Activated CD8-positive, alpha-beta T cell treated with anti-CD3 and anti-CD28 coated beads for 36 hours (primary cell): ENCODE measurements at regions not wholly inside any gene's neighbourhood (a gene's known extent, or its start where the extent isn't known, plus 50 kb on each side); places are given as distances from the start of the nearest gene placed in this dataset.

Source experiments
- ATAC-seq: fragments of 200-7000 bp; cut with Tn5 transposase; one replicate; pipeline ENCODE4 v1.10.0; 2021; ENCODE audit warnings: mild to moderate bottlenecking, moderate library complexity
- CTCF ChIA-PET: fragments of 350-600 bp; sonication (Branson Sonifier 250); formaldehyde crosslinking; loops from one replicate; lab custom pipeline; 2021; ENCODE audit warnings: antibody characterized with exemption; lab: Charles Lee
- POLR2A ChIA-PET: fragments of 350-600 bp; sonication (Branson Sonifier 250); formaldehyde crosslinking; loops from one replicate; lab custom pipeline; 2021; ENCODE audit warnings: antibody characterized with exemption; lab: Charles Lee
- DNase-seq: peaks from one replicate; pipeline ENCODE4 v3.0.0-alpha.2; 2020
- H3K27ac Mint-ChIP-seq: one replicate; pipeline ENCODE4 v1.8.0; 2021; ENCODE audit warnings: mild to moderate bottlenecking, mixed read lengths
- H3K27me3 Mint-ChIP-seq: one replicate; pipeline ENCODE4 v1.8.0; 2021; ENCODE audit warnings: mixed read lengths
- H3K36me3 Mint-ChIP-seq: one replicate; pipeline ENCODE4 v1.8.0; 2021; ENCODE audit warnings: low read depth, mixed read lengths
- H3K4me1 Mint-ChIP-seq: one replicate; pipeline ENCODE4 v1.8.0; 2021; ENCODE audit warnings: low read depth, mixed read lengths
- H3K4me3 Mint-ChIP-seq: one replicate; pipeline ENCODE4 v1.8.0; 2021; ENCODE audit warnings: mild to moderate bottlenecking, moderate library complexity, mixed read lengths
- H3K9me3 Mint-ChIP-seq: one replicate; pipeline ENCODE4 v1.8.0; 2021; ENCODE audit warnings: mixed read lengths
- intact Hi-C: fragments of 100-400 bp; cut with micrococcal nuclease; formaldehyde crosslinking; loops from one replicate; pipeline ENCODE4 v1.10.0; 2022
- TF ChIP-seq, protein P1 (sequence below): fragments of 200-600 bp; IDR thresholded peaks from one replicate; pipeline ENCODE4 v1.8.0; 2022; ENCODE audit warnings: antibody characterized with exemption, mild to moderate bottlenecking

DNA sequence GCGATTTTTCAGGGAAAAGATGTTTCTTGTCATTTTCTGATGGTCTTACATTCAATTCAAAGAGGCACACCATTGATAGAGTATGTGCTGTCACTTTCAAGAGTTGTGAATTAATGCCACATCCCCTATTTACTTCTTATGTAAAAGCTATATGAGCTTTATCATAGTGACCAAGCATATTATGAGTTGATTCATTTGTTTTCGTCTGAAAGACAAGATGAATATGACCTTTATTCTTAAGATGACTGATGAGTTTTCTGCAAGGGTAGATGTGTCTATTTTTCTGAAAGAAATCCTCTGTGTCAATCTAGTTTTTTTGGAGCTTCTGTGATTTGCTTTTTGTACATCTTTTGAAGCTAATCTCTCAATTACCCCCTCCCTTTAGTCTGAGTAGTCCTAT lies 676.3 kb upstream of the ARGLU1 start:
- ChIA-PET CTCF (no interaction called here), POLR2A (interaction anchor here (0.7 kb wide), 1 partner anchor 15 kb away, joined by 3 read pairs; no protein-coding TSS in a partner anchor)
- Mint-ChIP-seq H3K9me3 (no peaks in the 10 kb centered on the region), H3K4me3 (no peak overlapping the region), H3K36me3 (no peaks in the 10 kb centered on the region), H3K27me3 (no peaks in the 10 kb centered on the region), H3K4me1 (no peaks in the 10 kb centered on the region), H3K27ac (no peak overlapping the region)
- ATAC-seq (no peak), DNase-seq (no peak)
- TF ChIP-seq, protein P1, sequence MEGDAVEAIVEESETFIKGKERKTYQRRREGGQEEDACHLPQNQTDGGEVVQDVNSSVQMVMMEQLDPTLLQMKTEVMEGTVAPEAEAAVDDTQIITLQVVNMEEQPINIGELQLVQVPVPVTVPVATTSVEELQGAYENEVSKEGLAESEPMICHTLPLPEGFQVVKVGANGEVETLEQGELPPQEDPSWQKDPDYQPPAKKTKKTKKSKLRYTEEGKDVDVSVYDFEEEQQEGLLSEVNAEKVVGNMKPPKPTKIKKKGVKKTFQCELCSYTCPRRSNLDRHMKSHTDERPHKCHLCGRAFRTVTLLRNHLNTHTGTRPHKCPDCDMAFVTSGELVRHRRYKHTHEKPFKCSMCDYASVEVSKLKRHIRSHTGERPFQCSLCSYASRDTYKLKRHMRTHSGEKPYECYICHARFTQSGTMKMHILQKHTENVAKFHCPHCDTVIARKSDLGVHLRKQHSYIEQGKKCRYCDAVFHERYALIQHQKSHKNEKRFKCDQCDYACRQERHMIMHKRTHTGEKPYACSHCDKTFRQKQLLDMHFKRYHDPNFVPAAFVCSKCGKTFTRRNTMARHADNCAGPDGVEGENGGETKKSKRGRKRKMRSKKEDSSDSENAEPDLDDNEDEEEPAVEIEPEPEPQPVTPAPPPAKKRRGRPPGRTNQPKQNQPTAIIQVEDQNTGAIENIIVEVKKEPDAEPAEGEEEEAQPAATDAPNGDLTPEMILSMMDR, result no peak
- intact Hi-C loops, result no loop called here

DNA sequence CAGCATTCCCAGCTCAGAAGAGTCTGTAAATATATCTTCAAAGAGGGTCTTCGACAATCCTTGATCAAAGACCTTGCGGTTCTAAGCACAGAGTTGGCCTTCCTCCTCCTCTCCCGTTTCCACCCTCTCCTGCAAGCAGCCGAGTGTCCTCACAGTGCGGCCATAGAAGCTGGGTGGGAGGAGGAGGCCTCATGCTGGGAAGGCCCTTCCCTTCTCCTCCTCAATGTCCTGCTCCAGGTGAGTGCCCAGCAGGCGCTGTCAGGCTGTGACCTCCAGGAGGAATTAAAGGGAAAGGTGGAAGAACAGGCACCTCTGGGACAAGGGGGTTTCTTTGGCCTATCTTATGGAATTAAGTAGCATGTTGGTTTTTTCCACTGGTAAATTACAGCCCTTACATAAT lies 674.2 kb upstream of the ARGLU1 start:
- ChIA-PET POLR2A (no interaction called here), CTCF (no interaction called here)
- no peaks in the 10 kb centered on the region for H3K27me3 Mint-ChIP-seq
- H3K4me1 Mint-ChIP-seq, result no peaks in the 10 kb centered on the region
- H3K36me3 Mint-ChIP-seq, result no peaks in the 10 kb centered on the region
- intact Hi-C loops, result no loop called here
- no peaks in the 10 kb centered on the region for H3K9me3 Mint-ChIP-seq
- no peak overlapping the region for H3K27ac Mint-ChIP-seq
- H3K4me3 Mint-ChIP-seq, result no peak overlapping the region
- DNase-seq (no peak), ATAC-seq (no peak)
- TF ChIP-seq, protein P1, result no peak

DNA sequence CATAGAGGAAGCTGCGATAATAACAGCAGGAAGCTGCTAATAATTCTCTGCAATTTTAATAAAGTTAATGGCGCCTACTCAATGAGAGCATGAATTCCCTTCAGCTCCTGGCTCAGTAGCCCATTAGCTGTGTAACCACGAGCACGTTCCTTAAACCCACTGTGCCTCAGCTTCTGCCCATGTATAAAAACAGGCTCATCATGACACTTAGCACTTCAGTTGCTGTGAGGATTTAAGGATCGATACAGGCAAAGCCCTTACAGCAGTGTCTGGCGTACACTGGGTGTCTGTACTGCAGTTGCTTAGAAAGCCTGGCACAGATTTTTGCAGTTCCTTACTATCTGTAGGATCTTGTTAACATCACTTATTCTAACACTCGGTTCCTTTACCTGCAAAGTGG lies 673.4 kb upstream of the ARGLU1 start:
- Mint-ChIP-seq H3K36me3 (no peaks in the 10 kb centered on the region), H3K27ac (no peak overlapping the region), H3K4me3 (no peak overlapping the region), H3K27me3 (no peaks in the 10 kb centered on the region), H3K9me3 (no peaks in the 10 kb centered on the region), H3K4me1 (no peaks in the 10 kb centered on the region)
- TF ChIP-seq, protein P1, result no peak
- DNase-seq (no peak), ATAC-seq (no peak)
- ChIA-PET POLR2A (no interaction called here), CTCF (no interaction called here)
- intact Hi-C loops, result no loop called here

DNA sequence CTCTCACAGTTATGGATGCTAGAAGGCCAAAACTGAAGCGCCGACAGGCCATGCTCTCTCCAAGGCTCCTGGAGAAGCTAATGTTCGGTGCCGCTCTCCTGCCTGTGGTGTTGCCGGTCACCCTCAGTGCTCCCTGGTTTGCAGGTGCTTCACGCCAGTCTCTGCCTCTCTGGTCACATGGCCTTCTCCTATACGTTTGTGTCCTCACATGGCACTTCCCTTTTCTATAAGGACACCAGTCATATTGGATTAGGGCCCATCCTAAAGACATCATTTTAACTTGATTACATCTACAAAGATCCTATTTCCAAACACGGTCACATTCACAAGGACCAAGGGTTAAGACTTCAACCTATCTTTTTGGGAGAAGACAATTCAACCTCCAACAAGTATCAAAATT lies 671.3 kb upstream of the ARGLU1 start:
- Mint-ChIP-seq H3K9me3 (no peaks in the 10 kb centered on the region), H3K27ac (no peak overlapping the region), H3K36me3 (no peaks in the 10 kb centered on the region), H3K4me1 (no peaks in the 10 kb centered on the region), H3K4me3 (no peak overlapping the region), H3K27me3 (no peaks in the 10 kb centered on the region)
- ATAC-seq, result no peak
- intact Hi-C loops, result no loop called here
- CTCF ChIA-PET, result interaction anchor here (1.1 kb wide), 1 partner anchor 28 kb away, joined by 3 read pairs; no protein-coding TSS in a partner anchor
- TF ChIP-seq, protein P1, result no peak
- POLR2A ChIA-PET, result no interaction called here
- DNase-seq, result no peak

DNA sequence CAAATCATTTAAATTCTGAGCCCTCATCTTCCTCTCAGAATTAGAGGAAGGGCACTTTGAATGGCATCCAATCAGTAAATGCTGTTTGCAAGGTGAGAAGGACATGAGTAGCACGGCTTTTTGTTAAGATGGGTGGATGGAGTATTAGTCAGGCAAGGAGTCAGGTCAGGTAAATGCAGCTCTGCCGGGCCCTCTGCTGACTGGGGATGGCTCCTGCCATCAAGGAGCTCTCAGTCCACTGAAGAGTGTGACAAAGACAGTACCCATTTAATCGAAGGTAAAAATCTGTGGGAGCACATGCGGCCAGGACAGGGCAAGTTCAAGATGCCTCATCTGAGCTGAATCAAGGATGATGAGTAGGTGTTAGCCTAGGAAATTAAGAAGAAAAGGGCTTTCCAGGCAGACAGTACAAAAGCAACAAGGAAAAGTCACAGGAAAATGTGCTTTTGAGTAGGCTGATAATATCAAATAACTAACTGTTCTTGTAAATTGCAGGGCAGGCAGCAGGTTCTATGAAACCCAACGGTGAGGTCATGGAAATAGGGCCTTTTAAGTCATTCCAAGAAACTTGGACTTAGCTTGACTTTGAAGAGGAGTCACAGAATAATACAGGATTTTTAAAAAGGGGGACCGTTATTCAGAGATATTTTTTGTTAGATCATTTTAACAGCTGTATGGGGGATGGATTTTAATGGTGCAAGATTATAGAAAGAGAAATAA lies 670.5 kb upstream of the ARGLU1 start:
- H3K27me3 Mint-ChIP-seq, result no peaks in the 10 kb centered on the region
- no peaks in the 10 kb centered on the region for H3K4me1 Mint-ChIP-seq
- H3K4me3 Mint-ChIP-seq, result no peak overlapping the region
- POLR2A ChIA-PET, result no interaction called here
- no peak for ATAC-seq
- no peak overlapping the region for H3K27ac Mint-ChIP-seq
- intact Hi-C loops, result no loop called here
- no peaks in the 10 kb centered on the region for H3K36me3 Mint-ChIP-seq
- CTCF ChIA-PET, result interaction anchor here (1.1 to 1.6 kb wide), 2 partner anchors 27 to 554 kb away, joined by 3 read pairs; no protein-coding TSS in a partner anchor
- DNase-seq, result no peak
- H3K9me3 Mint-ChIP-seq, result no peaks in the 10 kb centered on the region
- TF ChIP-seq, protein P1, result no peak
